ENCODE measurements at regions not wholly inside any gene's neighbourhood (a gene's known extent, or its start where the extent isn't known, plus 50 kb on each side); places are given as distances from the start of the nearest gene placed in this dataset.
"Not testable (repeated sequence)": the region's sequence is repeated elsewhere in the genome, so short reads cannot be mapped to it uniquely, and the experiment has no call there.

- DNase-seq: no peak
- no peaks in the 10 kb centered on the region for H3K4me1 Mint-ChIP-seq (ENCODE audit: low read depth)
- H3K27me3 Mint-ChIP-seq: peaks cover 5% of the 10 kb centered on the region
- peaks cover 3% of the 10 kb centered on the region for H3K36me3 Mint-ChIP-seq (ENCODE audit: low read depth)
- no peak overlapping the region for H3K4me3 Mint-ChIP-seq
- H3K9me3 Mint-ChIP-seq: peaks cover 25% of the 10 kb centered on the region
- H3K27ac Mint-ChIP-seq: no peak overlapping the region
Observed at GRCh38 chr3:197363553-197364409, 65.4 kb upstream of the DLG1 start.

- no peak overlapping the region for H3K27ac Mint-ChIP-seq
- H3K36me3 Mint-ChIP-seq (ENCODE audit: low read depth): peaks cover 3% of the 10 kb centered on the region
- no peak overlapping the region for H3K4me3 Mint-ChIP-seq
- H3K27me3 Mint-ChIP-seq: peaks cover 3% of the 10 kb centered on the region
- no peak for DNase-seq
- H3K9me3 Mint-ChIP-seq: peaks cover 25% of the 10 kb centered on the region
- H3K4me1 Mint-ChIP-seq (ENCODE audit: low read depth): no peaks in the 10 kb centered on the region
Observed at GRCh38 chr3:197362081-197362480, 63.7 kb upstream of the DLG1 start.

- H3K27ac Mint-ChIP-seq; DNase-seq; H3K36me3 Mint-ChIP-seq (ENCODE audit: low read depth); H3K27me3 Mint-ChIP-seq; H3K4me1 Mint-ChIP-seq (ENCODE audit: low read depth); H3K4me3 Mint-ChIP-seq: not testable (repeated sequence)
- peaks cover 25% of the 10 kb centered on the region for H3K9me3 Mint-ChIP-seq
Observed at GRCh38 chr3:197360095-197360494, 61.7 kb upstream of the DLG1 start.

- not testable (repeated sequence) for DNase-seq; H3K4me1 Mint-ChIP-seq (ENCODE audit: low read depth); H3K27me3 Mint-ChIP-seq; H3K27ac Mint-ChIP-seq; H3K36me3 Mint-ChIP-seq (ENCODE audit: low read depth); H3K4me3 Mint-ChIP-seq
- H3K9me3 Mint-ChIP-seq: peaks cover 25% of the 10 kb centered on the region
Observed at GRCh38 chr3:197359476-197359875, 61.1 kb upstream of the DLG1 start.

GRCh38 chr3:197356741-197357140 lies 58.3 kb upstream of the DLG1 start:
- no peak for DNase-seq
- H3K27ac Mint-ChIP-seq: no peak overlapping the region
- H3K4me3 Mint-ChIP-seq: no peak overlapping the region
- no peaks in the 10 kb centered on the region for H3K4me1 Mint-ChIP-seq (ENCODE audit: low read depth)
- peaks cover 3% of the 10 kb centered on the region for H3K27me3 Mint-ChIP-seq
- peaks cover 3% of the 10 kb centered on the region for H3K36me3 Mint-ChIP-seq (ENCODE audit: low read depth)
- H3K9me3 Mint-ChIP-seq: peaks cover 25% of the 10 kb centered on the region

GRCh38 chr3:197356275-197356674 lies 57.9 kb upstream of the DLG1 start:
- no peak overlapping the region for H3K4me3 Mint-ChIP-seq
- peaks cover 3% of the 10 kb centered on the region for H3K36me3 Mint-ChIP-seq (ENCODE audit: low read depth)
- H3K4me1 Mint-ChIP-seq (ENCODE audit: low read depth): no peaks in the 10 kb centered on the region

GRCh38 chr3:197355713-197356112 lies 57.3 kb upstream of the DLG1 start:
- H3K9me3 Mint-ChIP-seq: peaks cover 18% of the 10 kb centered on the region
- no peaks in the 10 kb centered on the region for H3K4me1 Mint-ChIP-seq (ENCODE audit: low read depth)
- no peak overlapping the region for H3K27ac Mint-ChIP-seq
- H3K27me3 Mint-ChIP-seq: peaks cover 3% of the 10 kb centered on the region
- H3K4me3 Mint-ChIP-seq: no peak overlapping the region
- DNase-seq: no peak
- H3K36me3 Mint-ChIP-seq (ENCODE audit: low read depth): peaks cover 3% of the 10 kb centered on the region

More at GRCh38 chr3:197356275-197356674, 57.9 kb upstream of the DLG1 start:
- H3K9me3 Mint-ChIP-seq: peaks cover 24% of the 10 kb centered on the region
- H3K27me3 Mint-ChIP-seq: peaks cover 3% of the 10 kb centered on the region
- DNase-seq: no peak
- H3K27ac Mint-ChIP-seq: no peak overlapping the region

GRCh38 chr3:197354568-197355001 lies 56.2 kb upstream of the DLG1 start:
- DNase-seq: no peak
- H3K27me3 Mint-ChIP-seq: peaks cover 3% of the 10 kb centered on the region
- H3K4me1 Mint-ChIP-seq (ENCODE audit: low read depth): no peaks in the 10 kb centered on the region
- H3K27ac Mint-ChIP-seq: no peak overlapping the region
- H3K9me3 Mint-ChIP-seq: peaks cover 7% of the 10 kb centered on the region
- no peak overlapping the region for H3K4me3 Mint-ChIP-seq
- H3K36me3 Mint-ChIP-seq (ENCODE audit: low read depth): no peaks in the 10 kb centered on the region

- H3K4me1 Mint-ChIP-seq (ENCODE audit: low read depth): no peaks in the 10 kb centered on the region
- no peak overlapping the region for H3K27ac Mint-ChIP-seq
- peaks cover 3% of the 10 kb centered on the region for H3K27me3 Mint-ChIP-seq
- no peaks in the 10 kb centered on the region for H3K36me3 Mint-ChIP-seq (ENCODE audit: low read depth)
- H3K4me3 Mint-ChIP-seq: no peak overlapping the region
- no peak for DNase-seq
- H3K9me3 Mint-ChIP-seq: peaks cover 3% of the 10 kb centered on the region
Observed at GRCh38 chr3:197353867-197354567, 55.6 kb upstream of the DLG1 start.

- no peak for DNase-seq
- Mint-ChIP-seq H3K9me3 (no peaks in the 10 kb centered on the region), H3K4me1 (ENCODE audit: low read depth) (no peaks in the 10 kb centered on the region), H3K27ac (no peak overlapping the region), H3K36me3 (ENCODE audit: low read depth) (no peaks in the 10 kb centered on the region), H3K4me3 (no peak overlapping the region), H3K27me3 (peaks cover 3% of the 10 kb centered on the region)
Observed at GRCh38 chr3:197353001-197353866, 54.8 kb upstream of the DLG1 start.

GRCh38 chr3:197352382-197352781 lies 54.0 kb upstream of the DLG1 start:
- Mint-ChIP-seq H3K27me3 (peaks cover 3% of the 10 kb centered on the region), H3K9me3 (no peaks in the 10 kb centered on the region), H3K36me3 (ENCODE audit: low read depth) (no peaks in the 10 kb centered on the region), H3K4me1 (ENCODE audit: low read depth) (no peaks in the 10 kb centered on the region), H3K27ac (no peak overlapping the region), H3K4me3 (no peak overlapping the region)
- DNase-seq: no peak

- Mint-ChIP-seq H3K4me3 (no peak overlapping the region), H3K9me3 (no peaks in the 10 kb centered on the region), H3K27ac (no peak overlapping the region), H3K36me3 (ENCODE audit: low read depth) (no peaks in the 10 kb centered on the region), H3K27me3 (peaks cover 3% of the 10 kb centered on the region), H3K4me1 (ENCODE audit: low read depth) (no peaks in the 10 kb centered on the region)
- no peak for DNase-seq
Observed at GRCh38 chr3:197350446-197350845, 52.0 kb upstream of the DLG1 start.

GRCh38 chr3:197349368-197349767 lies 51.0 kb upstream of the DLG1 start:
- Mint-ChIP-seq H3K4me3 (no peak overlapping the region), H3K9me3 (no peaks in the 10 kb centered on the region), H3K4me1 (ENCODE audit: low read depth) (no peaks in the 10 kb centered on the region), H3K27me3 (peaks cover 2% of the 10 kb centered on the region), H3K27ac (no peak overlapping the region), H3K36me3 (ENCODE audit: low read depth) (no peaks in the 10 kb centered on the region)
- no peak for DNase-seq

Data from activated T-cell treated with anti-CD3 and anti-CD28 coated beads, Interleukin-2, amount 50 U/mL, for 24 hours (primary cell).